Sigmoid colon (tissue), 4 donors: ENCODE measurements at regions not wholly inside any gene's neighbourhood (a gene's known extent, or its start where the extent isn't known, plus 50 kb on each side); places are given as distances from the start of the nearest gene placed in this dataset.

Experiments used
- POLR2AphosphoS5 ChIP-seq, 4 donors: sonication (generic); formaldehyde crosslinking; IDR thresholded peaks; one replicate each; pipeline ENCODE4 v1.6.1; 2017; ENCODE audit warnings: antibody characterized with exemption in 4 of 4
- TF ChIP-seq, protein P1 (sequence below), 4 experiments: fragments of 450-650 bp in 3 of 4; fragments of 200-600 bp in 1 of 4; IDR thresholded peaks; one replicate each; pipeline ENCODE4 v1.5.1; 2016 to 2019; ENCODE audit warnings: antibody characterized with exemption in 4 of 4, mild to moderate bottlenecking in 3 of 4, moderate library complexity in 2 of 4

DNA sequence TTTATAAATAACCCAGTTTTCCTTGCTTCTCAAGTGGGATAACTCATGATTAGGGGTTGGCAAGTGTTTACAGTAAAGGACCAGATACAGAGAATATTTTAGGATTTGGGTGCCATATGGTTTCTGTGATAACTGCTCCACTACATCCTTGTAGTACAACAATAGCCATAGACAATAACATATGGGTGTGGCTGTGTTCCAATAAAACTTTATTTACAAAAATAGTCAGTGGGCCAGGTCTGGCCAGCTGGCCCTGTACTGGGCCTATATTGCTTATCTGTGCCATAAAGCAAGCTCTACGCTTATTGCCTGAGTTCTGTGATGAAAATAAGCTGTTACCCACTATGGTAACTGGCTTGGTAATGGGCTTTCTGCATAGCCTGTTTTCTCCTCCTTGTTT lies 386.5 kb upstream of the RBFOX1 start:
- no peak for TF ChIP-seq POLR2AphosphoS5 (IDR thresholded peaks at IDR 0.05)
- TF ChIP-seq, protein P1, sequence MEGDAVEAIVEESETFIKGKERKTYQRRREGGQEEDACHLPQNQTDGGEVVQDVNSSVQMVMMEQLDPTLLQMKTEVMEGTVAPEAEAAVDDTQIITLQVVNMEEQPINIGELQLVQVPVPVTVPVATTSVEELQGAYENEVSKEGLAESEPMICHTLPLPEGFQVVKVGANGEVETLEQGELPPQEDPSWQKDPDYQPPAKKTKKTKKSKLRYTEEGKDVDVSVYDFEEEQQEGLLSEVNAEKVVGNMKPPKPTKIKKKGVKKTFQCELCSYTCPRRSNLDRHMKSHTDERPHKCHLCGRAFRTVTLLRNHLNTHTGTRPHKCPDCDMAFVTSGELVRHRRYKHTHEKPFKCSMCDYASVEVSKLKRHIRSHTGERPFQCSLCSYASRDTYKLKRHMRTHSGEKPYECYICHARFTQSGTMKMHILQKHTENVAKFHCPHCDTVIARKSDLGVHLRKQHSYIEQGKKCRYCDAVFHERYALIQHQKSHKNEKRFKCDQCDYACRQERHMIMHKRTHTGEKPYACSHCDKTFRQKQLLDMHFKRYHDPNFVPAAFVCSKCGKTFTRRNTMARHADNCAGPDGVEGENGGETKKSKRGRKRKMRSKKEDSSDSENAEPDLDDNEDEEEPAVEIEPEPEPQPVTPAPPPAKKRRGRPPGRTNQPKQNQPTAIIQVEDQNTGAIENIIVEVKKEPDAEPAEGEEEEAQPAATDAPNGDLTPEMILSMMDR (IDR thresholded peaks at IDR 0.05), result no peak
